ENCODE measurements at regions not wholly inside any gene's neighbourhood (a gene's known extent, or its start where the extent isn't known, plus 50 kb on each side); places are given as distances from the start of the nearest gene placed in this dataset.

DNA sequence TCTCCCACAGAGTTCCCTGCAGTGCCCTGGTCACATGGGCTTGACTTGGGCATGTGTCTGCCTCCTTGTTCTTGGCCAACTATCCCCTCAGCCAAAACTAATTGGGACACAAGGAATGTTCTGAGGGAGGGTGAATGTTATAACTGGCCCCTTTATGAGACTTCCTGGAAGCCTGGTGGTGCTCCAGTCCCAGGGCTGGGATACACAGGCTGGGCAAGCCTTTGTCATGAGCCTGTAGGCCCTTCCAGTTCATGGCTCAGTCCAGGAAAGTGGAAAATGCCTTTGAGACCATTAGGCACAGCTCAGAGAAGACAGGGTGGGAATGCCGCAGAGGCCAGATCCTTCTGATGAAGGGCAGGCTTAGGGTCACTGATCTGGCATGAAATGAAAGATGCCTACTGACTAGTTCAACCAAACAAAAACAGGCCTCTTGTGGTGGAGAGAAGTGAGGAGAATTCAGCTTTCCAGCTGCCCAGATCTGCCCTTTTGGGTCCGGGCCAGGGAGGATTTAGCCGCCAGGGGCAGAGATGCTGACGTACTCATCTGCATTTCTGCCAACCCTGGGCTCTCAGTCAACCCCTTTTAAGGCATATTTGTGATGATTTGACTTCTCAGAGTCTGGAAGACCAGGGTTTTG, 961.5 kb downstream of the KCNMA1 start:
- TF ChIP-seq, protein P1, sequence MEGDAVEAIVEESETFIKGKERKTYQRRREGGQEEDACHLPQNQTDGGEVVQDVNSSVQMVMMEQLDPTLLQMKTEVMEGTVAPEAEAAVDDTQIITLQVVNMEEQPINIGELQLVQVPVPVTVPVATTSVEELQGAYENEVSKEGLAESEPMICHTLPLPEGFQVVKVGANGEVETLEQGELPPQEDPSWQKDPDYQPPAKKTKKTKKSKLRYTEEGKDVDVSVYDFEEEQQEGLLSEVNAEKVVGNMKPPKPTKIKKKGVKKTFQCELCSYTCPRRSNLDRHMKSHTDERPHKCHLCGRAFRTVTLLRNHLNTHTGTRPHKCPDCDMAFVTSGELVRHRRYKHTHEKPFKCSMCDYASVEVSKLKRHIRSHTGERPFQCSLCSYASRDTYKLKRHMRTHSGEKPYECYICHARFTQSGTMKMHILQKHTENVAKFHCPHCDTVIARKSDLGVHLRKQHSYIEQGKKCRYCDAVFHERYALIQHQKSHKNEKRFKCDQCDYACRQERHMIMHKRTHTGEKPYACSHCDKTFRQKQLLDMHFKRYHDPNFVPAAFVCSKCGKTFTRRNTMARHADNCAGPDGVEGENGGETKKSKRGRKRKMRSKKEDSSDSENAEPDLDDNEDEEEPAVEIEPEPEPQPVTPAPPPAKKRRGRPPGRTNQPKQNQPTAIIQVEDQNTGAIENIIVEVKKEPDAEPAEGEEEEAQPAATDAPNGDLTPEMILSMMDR (IDR thresholded peaks at IDR 0.05): no peak
- no peak for TF ChIP-seq POLR2A (IDR thresholded peaks at IDR 0.05)

Measured in heart left ventricle (tissue), 13 donors.